GM13977 (cell line): ENCODE measurements at regions not wholly inside any gene's neighbourhood (a gene's known extent, or its start where the extent isn't known, plus 50 kb on each side); places are given as distances from the start of the nearest gene placed in this dataset.

ENCODE experiments used
- DNase-seq: peaks from one replicate; pipeline ENCODE4 v3.0.0; 2012; ENCODE audit warnings: low spot score
- CTCF ChIP-seq: IDR thresholded peaks from 2 replicates; pipeline ENCODE4 v1.5.1; 2012; ENCODE audit warnings: mild to moderate bottlenecking, control low read depth; ENCODE audit not compliant: insufficient read depth; ENCODE audit errors: extremely low read depth, missing control alignments
- in situ Hi-C: fragments of 300-500 bp; cut with MboI; formaldehyde crosslinking; loops from one replicate; pipeline ENCODE4 v1.12.0; 2022; ENCODE audit warnings: low sequenced_read_pairs, low pct_unique_long_range_greater_than_20kb, mixed read lengths, inconsistent platforms; ENCODE audit not compliant: unreplicated experiment

DNA sequence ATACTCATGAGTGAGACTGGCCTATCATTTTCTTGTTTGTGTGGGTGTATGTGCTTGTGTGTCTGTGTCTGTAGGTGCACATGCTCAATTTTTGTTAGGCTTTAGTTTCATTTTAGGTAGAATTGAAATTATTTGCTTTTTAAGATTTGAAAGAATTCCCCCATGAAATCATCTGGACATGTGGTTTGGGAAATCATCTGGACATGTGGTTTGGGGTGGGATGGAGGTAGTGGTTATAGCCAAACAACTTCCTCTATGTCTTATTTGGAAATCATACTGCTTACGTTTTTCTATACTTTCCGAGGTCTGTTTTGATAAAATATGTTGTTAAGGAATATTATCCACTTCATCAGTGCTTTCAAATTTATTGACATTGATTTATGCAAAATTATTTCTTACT lies 485.4 kb upstream of the CLINT1 start:
- DNase-seq = no peak
- no peak for TF ChIP-seq CTCF
- in situ Hi-C loops = no loop called here

DNA sequence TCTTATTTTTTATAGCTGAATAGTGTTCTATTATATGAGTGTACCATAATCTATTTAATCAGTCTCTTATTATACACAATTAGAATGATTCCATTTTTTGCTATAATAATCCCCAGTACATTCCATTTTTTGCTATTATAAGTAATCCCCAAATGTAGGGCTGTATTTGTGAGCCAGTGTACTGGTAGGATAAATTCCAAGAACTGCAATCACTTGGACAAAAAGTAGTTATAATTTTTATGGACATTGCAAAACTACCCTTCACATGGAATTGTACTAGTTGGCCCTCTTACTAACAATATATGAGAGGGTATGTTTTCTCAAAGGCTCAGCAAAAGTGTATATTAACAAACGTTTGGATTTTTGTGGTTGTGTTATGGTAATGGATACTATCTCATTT lies 481.7 kb upstream of the CLINT1 start:
- TF ChIP-seq CTCF = no peak
- in situ Hi-C loops = no loop called here
- no peak for DNase-seq

DNA sequence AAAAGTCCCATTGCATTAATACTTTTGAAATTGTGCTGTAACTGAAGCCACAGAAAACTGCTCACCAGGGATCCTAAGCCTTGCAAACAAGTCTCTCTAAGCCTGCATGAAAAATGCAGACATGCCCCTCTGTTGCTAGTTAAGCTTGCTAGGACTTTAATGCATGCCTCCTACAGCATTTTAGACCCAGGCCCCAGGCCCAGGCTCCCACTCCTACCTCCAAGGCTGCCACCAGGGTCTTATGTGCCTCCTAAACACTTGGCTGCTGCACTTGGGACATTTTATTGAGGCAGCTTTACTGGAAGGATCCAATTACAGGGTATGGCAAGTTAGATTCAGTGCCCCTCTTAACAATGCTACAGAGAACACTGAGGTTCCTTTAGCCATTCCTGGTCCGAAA lies 467.3 kb upstream of the CLINT1 start:
- no peak for TF ChIP-seq CTCF
- in situ Hi-C loops = no loop called here
- no peak for DNase-seq

GRCh38 chr5:158324236-158324635 lies 465.3 kb upstream of the CLINT1 start:
- no peak for DNase-seq
- in situ Hi-C loops = no loop called here
- no peak for TF ChIP-seq CTCF

DNA sequence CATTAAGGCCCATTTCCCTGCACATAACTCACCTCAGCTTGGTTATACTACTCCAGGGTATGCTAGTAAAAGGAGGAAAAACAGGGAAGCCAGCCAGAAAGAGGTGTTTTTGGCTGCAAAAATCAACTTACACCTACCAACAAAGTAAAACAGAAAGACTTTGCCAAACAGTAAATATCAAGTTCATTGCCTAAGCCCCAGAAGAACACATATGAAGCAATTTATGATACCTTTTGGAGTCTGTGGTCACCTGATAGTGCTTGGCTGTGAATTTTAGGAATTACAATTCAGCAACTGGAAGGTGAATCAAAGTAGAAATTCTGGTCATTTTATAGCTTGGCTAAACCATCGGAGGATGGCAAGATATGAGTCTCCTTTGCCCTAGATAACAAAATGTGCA lies 463.7 kb upstream of the CLINT1 start:
- no peak for DNase-seq
- in situ Hi-C loops = no loop called here
- TF ChIP-seq CTCF = no peak

DNA sequence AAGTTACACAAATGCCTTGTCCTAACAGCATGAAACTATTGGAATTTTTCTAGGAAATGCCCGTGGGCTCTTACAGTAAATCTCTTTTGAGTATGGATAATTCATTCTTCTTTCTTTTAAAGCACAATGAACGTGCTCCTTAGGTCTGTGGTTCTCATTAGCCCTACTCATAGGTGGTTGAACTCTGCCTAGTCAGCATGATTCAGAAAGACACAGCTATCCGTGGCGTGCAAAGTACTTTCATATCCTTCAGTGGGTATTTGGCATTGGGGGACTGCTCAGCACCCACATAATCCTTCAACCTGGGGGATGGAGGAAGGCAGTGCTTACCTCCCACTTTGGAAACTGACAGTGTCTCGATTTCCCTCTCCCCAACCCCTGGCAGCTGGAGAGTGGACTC lies 462.0 kb upstream of the CLINT1 start:
- TF ChIP-seq CTCF = no peak
- in situ Hi-C loops = no loop called here
- DNase-seq = no peak

DNA sequence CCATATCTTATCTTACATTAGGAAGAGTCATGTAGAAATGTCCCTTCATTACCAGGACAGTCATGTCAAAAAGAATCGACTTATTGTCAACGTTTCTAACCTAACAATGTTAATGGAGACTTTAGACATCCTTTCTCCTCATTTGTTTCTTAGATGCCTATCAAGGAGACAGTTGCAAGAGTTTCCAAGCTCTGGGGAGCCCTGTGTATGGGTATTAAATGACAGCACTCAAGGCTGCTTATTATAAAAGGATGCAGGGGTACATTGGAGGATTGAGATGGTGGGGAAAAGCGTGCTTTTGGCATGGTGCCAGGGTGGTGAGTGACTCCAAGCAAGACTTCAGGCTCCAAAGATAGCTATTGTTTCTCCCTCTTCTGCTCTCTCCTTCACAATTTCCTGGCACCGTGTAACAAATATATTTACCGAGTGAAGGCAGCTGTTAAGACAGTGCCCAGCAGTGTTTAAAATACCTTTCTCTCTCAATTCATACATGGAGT lies 461.3 kb upstream of the CLINT1 start:
- TF ChIP-seq CTCF = no peak

More for the DNA sequence above, 461.3 kb upstream of the CLINT1 start:
- DNase-seq = no peak
- in situ Hi-C loops = no loop called here
